Skeletal muscle cell (primary cell): ENCODE measurements at regions not wholly inside any gene's neighbourhood (a gene's known extent, or its start where the extent isn't known, plus 50 kb on each side); places are given as distances from the start of the nearest gene placed in this dataset.
"Not testable (repeated sequence)": the region's sequence is repeated elsewhere in the genome, so short reads cannot be mapped to it uniquely, and the experiment has no call there.

ENCODE experiments used
- DNase-seq: peaks from one replicate; pipeline ENCODE4 v3.0.0-alpha.2; 2010; ENCODE audit warnings: low read depth
- H3K4me3 ChIP-seq: 2 replicates; pipeline ENCODE4 v1.5.1; 2011; ENCODE audit warnings: low read depth, mild to moderate bottlenecking, control low read depth, low read length, moderate library complexity

DNA sequence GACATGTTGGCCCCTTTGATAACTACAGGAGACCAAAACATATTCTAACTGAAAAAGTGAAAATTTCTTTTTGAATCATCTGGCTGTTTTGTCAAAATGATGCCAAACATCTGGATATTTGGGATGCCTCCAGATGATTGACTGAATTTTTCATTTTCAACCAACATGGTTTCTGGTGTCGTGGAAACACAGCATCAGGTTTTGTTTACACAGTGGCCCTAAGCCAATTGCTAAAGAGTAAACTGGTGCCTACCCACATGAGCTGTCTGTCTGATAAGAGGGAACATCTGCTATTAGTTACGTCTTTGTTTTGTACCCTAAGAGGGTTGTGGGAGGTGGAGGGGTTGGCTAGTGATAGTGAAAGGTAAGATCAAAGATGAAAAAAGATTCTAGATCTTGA, 204.8 kb downstream of the KCNK2 start:
- DNase-seq, result no peak
- no peak overlapping the region for H3K4me3 ChIP-seq

DNA sequence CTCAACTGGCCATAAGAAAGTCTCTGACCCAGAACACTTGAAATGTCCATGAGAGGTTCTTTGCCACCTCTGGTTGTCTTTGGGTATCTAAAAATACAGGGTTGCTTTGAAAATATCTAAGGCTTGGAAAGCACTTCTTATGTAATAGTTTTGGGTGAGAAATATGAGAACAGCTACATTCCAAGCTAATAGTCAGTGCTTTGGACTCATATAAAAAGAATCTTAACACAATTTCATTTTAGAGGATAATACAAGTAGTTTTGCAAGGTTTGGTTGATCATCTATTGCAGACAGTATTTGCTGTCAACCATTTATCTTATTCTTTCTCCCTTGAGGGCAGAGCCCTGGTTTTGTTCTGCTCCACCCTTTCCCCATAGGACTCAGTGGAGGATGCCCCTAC, 207.5 kb downstream of the KCNK2 start:
- H3K4me3 ChIP-seq, result no peak overlapping the region
- DNase-seq, result no peak

DNA sequence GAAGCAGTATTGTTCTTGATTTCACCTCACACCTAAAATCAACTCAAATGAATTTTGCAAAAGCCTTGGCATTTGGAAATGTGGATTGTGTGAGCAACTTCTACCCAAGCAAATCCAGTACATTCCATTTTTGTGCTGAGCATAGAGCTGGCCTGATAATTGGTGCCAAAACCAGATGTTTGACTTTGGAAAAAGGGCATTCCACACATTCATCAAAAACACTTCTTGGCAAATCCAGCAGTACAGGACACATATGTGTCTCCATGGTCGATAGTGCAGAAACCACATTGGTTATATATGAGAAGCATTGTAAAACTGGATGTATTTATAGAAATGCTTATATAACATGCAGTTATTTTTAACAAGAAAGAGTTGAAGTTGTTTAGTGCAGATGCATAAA, 210.4 kb downstream of the KCNK2 start:
- DNase-seq, result no peak
- H3K4me3 ChIP-seq, result no peak overlapping the region

DNA sequence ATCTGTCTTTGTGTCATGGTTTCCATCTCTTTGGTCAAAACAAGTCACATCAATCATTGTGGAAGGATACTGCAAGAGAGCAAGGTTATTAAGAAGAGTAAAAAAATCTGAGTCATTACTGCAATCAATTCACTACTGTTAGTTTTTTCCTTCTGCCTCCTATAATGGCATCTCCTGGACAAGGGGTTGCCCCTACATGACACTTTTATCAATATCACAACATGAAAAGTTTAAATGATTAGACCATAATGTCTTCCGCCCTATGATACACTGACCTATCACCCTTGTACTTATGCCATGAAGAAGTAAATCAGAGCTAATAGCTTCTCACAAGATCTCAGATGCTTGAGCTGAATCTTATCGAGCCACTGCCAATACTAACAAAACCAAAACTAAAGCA, 223.9 kb downstream of the KCNK2 start:
- DNase-seq, result no peak
- H3K4me3 ChIP-seq, result no peak overlapping the region

DNA sequence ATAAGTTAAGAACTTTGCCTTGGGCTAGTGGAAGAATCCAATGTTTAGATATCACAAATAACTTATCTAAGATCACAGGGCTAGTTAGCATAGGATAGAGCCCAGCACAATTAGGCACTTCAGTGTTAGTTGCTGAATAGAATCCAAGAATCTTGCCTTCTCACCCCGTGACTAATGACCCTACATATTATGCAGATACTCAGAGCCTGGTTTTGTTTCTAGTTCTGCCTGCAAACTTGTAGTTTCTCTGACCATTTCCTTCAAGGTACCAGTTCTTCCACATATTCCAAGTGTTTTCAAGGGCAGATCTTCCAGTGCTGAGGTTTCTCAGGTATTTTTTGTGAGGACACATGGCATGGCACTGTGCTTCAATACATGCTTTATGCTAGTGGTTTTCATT, 239.3 kb downstream of the KCNK2 start:
- H3K4me3 ChIP-seq, result no peak overlapping the region
- DNase-seq, result no peak

DNA sequence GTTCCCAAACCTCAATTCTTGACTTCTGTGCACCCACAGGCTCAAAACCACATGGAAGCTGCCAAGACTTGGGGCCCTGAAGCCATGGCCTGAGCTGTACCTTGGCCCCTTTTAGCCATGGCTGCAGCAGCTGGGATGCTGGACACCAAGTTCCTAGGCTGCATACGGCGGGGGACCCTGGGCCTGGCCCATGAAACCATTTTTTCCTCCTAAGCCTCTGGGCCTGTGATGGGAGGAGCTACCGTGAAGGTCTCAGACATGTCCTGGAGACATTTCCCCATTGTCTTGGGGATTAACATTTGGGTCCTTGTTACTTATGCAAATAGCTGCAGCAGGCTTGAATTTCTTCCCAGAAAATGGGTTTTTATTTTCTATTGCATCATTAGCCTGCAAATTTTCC, 241.5 kb downstream of the KCNK2 start:
- not testable (repeated sequence) for DNase-seq, H3K4me3 ChIP-seq

DNA sequence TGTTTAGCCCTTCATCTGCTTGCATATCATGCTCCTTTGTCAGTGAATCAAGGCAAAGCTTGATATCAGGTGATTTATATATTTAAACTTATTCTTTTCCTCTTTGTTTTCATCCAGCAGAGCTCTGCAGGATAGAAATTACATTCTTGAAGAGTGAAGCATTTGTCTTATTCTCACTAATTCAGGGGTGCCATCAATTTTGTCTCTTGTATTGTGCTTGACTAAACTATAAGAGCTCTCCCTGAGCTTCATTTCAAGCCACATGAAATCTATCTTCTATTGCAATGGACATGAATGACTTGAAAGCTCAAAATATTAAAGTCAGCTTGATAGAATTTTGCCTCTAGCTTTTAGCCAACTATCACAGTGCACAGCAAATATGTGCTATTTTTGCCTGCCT, 236.7 kb upstream of the KCTD3 start:
- no peak for DNase-seq
- H3K4me3 ChIP-seq, result no peak overlapping the region

DNA sequence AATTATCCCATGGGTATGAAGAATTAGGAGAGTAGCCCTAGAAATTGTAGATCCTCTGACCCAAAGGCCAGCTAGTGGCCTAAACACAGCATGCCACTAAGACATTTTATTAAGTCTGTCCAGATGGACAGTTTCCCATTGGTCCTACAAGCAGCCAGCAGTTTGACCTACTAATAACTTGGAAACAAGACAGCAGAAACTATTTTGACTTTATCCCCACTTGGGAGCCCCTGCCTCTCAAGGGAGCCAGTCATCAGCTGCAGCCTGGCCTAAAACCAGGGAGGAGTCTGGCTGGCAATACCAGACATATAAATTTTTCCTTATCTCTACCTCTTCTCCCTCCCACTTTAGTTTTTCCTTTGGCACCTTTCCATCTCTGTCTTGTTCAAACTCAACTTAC, 222.6 kb upstream of the KCTD3 start:
- no peak overlapping the region for H3K4me3 ChIP-seq
- DNase-seq, result no peak

DNA sequence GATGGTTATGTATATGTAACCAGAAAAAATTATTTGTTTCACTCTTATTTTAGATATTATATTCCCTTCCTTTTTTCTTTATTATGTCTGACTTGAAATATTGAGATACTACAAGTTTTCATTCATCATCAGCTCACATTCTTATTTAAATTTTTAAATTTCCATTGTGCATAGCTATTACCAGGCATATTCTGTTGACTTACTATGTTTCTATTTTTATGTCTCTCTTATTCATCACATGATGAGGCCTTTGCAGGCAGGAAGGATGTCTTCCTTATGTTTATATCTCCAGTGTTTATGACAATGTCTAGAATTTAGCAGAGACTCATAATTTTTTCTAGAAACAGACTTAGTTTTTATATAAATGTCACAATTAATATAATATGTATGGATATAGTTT, 221.9 kb upstream of the KCTD3 start:
- no peak for DNase-seq

DNA sequence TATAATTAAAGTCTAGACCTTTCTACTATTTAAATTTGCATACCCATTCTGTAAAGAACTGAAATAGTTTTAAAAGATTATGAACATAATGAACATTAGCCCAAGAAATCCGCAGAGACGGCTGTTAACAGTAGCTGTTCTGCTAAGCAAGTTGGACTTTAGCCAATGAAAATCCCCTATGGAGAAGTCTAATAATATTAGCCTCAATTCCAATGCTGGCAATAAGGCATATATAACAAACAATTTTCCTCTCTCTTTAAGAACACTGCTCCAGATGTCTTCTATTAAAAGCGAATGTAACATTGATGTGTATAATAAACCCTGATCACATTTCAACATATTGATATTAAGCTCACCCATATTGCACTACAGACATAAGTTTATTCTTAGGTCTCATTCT, 221.3 kb upstream of the KCTD3 start:
- DNase-seq, result no peak
- no peak overlapping the region for H3K4me3 ChIP-seq

More for the DNA sequence above, 221.9 kb upstream of the KCTD3 start:
- H3K4me3 ChIP-seq, result no peak overlapping the region

DNA sequence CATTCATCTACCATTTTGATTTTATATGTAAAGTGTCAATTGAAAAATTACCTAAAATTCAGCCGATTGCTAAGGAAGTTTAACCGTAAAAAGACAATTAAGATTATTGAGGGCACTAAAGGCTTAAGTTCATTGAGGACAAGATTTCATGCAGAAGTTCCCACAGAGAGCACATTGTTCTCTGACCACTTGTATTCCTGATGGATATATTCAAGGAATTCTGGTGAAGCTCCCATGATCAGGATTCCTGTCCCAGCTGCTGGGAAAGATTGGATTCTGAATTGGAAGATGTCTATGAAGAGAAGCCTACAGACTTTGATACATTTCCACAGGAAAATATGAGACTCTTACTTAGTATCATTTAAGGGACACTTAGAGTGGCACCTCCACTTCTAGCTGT, 209.2 kb upstream of the KCTD3 start:
- no peak for DNase-seq
- no peak overlapping the region for H3K4me3 ChIP-seq

DNA sequence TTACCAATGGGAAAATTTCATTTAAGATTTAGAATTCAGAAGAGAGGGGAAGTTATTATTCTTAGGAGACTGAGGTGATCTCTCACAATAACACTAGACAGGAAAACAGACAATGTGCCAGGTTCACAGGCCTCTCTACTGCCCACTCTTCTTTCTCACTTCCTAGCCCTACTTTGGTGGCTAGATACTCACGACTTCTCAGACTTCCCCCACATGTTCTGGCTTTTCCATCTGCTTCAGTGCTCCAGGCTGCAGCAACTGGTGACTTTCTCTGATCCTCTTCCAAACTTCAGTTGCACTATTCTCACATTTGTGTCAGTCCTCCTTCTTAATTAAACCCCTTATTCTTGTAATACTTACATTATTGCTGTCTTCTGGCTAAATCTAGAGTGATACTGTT, 208.7 kb upstream of the KCTD3 start:
- no peak for DNase-seq
- no peak overlapping the region for H3K4me3 ChIP-seq

DNA sequence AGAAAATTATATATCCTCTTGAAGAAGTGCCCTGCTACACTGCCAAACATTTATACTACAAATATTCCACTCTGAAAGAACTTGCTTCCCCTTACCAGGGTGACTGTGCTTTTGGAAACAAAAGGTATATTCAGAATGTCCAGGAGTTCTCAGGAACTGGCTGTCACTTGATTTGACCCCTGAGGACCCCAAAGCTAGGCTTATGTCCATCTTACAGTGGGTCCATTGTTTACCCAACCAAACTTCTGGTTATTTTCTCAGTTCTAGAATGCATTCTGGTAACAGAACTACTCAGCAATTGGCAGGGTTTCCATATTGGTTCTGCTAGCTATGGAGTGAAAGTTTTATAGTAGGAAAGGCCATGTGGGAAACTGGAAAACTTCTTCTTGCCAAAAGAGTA, 207.1 kb upstream of the KCTD3 start:
- no peak overlapping the region for H3K4me3 ChIP-seq
- no peak for DNase-seq

DNA sequence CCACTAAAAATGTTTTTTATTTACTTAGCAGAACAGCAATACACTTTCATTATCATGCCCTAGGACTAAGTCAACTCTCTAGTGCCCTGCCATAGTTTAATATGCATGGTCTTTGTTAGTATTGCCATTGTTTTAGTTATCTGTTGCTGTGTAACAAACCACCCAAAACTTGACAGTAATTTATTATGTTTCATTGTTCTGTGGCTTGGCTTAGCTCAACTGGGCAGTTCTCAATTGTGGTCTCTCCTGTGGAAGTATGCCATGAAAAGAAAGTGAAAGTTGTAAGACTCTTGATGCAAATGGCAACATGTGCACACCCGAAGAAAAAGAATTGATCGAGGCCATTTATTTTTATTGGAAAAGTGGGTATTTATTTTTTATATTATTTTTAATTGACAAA, 206.3 kb upstream of the KCTD3 start:
- no peak overlapping the region for H3K4me3 ChIP-seq
- DNase-seq, result no peak

DNA sequence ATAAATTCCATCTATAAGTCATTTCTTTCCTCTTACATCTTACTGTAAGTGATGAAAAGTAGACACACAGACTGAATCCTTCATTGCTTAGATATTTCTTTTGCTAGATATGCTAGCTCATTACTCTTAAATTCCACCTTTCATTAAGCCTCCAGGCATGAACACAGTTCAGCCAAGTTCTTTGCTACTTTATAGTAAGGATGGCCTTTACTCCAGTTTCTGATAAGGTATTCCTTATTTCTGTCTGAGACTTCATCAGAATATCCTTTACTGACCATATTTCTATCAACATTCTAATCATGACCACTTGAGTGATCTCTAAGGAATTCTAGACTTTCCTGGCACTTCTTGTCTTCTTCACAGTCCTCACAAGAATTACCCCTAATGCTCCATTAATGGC, 191.7 kb upstream of the KCTD3 start:
- no peak overlapping the region for H3K4me3 ChIP-seq
- DNase-seq, result no peak

DNA sequence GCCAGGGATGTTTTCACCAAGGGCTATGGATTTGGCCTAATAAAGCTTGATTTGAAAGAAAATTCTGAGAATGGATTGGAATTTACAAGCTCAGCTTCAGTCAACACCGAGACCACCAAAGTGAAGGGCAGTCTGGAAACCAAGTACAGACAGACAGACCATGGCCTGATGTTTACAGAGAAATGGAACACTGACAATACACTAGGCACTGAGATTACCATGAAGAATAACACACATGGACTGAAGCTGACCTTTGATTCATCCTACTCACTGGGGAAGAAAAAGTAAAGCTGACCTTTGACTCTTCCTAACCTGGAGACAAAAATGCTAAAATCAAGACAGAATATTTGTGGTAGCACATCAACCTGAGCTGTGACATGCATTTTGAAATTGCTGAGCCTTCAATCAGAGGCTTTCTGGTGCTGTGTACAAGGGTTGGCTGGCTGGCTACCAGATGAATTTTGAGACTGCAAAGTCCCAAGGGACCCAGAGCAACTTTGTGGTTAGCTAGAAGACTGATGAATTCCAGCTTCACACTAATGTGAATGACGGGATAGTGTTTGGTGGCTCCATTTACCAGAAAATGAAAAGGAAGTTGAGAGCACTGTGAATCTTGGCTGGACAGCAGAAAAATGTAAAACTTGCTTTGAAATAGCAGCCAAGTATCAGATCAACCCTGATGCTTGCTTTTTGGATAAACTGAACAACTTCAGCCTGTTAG, 190.4 kb upstream of the KCTD3 start:
- peak; percentile 87 for DNase-seq
- no peak overlapping the region for H3K4me3 ChIP-seq

DNA sequence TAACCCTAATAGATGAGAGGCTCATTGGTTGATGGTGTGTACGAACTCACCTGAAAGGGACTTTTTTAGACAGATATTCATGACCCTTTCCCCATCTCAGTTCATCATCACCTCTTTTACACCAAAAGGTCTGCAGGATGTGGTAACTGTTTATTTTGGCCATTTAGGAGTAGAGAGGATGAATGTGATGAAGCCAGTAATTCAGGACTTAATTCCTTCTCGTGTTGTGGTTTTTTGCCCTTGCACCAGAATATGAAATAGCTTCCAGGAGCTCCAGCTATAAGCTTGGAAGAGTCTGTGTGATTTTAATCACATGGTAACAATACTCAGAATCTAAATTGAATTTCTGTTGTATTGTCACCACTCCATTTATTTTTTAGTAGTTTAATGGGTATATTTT, 189.4 kb upstream of the KCTD3 start:
- H3K4me3 ChIP-seq, result no peak overlapping the region
- no peak for DNase-seq

DNA sequence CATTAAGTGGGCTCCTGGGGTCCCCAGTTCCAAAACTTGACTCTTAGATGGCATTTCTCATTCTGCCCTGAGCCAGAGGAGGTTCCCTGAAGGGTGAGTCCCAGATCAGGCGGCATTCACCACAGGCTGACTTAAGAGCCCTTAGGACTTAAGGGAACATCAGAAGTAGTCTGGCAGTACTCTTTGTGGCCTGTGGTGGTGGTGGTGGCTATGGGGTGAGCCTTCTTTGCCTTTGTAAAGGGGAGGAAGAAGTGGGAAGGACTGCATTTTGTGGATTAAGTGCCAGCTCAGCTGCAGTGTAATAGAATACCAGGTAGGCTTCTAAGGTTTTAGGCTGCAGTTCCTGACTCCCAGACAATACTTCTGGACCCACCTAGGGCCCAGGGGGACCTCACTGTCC, 186.5 kb upstream of the KCTD3 start:
- no peak overlapping the region for H3K4me3 ChIP-seq
- DNase-seq, result no peak

DNA sequence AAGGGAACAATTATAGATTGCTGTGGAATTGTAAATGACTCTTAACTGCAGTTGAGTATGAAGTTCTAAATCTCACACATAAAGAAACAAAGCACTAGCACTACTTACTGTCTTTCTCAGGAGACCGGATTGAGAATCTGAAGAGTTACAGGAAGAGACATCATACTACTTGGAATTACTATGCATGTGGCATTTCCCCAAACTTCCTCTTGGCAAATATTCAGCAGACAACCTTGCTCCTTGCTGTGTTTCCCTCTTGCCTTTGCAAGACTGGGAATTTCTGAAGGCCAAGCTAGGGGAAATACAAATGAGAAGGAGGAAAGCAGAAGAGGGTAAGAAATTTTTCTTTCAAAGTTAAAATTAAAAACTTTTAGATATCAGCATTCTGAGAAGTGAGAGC, 173.6 kb upstream of the KCTD3 start:
- no peak for DNase-seq
- no peak overlapping the region for H3K4me3 ChIP-seq

DNA sequence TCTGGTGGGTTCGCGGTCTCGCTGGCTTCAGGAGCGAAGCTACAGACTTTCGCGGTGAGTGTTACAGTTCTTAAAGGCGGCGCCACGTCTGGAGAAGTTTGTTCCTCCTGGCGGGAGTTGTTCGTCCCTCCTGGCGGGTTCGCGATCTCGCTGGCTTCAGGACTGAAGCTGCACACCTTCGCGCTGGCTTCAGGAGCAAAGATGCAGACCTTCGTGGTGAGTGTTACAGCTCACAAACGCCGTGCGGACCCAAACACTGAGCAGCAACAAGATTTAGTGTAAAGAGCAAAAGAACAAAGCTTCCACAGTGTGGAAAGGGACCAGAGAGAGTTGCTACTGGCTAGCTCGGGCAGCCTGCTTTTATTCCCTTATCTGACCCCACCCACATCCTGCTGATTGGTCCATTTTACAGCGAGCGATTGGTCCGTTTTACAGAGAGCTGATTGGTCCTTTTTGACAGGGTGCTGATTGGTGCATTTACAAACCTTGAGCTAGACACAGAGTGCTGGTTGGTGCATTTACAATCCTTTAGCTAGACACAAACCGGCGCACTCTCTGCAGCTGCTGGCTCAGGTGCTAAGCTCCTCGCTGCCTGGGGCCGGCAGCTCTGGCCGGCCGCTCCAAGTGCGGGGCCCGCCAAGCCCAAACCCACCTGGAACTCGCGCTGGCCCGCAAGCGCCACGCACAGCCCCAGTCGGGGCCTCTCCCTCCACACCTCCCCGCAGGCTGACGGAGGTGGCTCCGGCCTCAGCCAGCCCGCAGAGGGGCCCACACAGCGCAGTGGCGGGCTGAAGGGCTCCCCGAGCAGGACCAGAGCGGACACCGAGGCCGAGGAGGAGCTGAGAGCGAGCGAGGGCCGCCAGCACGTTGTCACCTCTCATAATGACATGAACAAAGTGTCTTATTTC, 172.8 kb upstream of the KCTD3 start:
- H3K4me3 ChIP-seq, result no peak overlapping the region
- DNase-seq, result no peak

DNA sequence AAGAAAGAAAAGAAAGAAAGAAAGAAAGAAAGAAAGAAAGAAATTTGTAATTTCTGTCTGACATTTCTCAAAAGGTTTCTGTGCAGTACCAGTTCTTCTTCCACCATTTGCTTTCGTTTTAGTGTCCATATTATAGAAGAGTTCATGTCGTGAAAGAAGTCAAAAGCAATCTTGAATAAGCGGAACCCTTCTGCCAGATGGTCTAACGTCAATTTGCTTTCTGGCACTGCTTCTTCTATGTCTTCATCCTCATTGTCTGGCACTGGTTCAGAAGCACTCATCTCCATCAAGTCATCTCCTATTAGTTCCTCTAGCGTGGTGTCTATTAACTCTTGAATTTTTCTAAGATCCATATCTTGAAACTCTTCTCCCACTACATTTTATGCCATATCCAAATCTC, 170.0 kb upstream of the KCTD3 start:
- no peak for DNase-seq
- no peak overlapping the region for H3K4me3 ChIP-seq
